NT2/D1 (cell line): ENCODE measurements at regions not wholly inside any gene's neighbourhood (a gene's known extent, or its start where the extent isn't known, plus 50 kb on each side); places are given as distances from the start of the nearest gene placed in this dataset.

ENCODE experiments used
- DNase-seq: peaks from one replicate; pipeline ENCODE4 v3.0.0-alpha.2; 2011; ENCODE audit warnings: low read depth, low spot score
- H3K27me3 ChIP-seq: 2 replicates; pipeline ENCODE4 v1.6.0; 2011; ENCODE audit warnings: mild to moderate bottlenecking; ENCODE audit not compliant: insufficient read length, insufficient read depth
- H3K36me3 ChIP-seq: 2 replicates; pipeline ENCODE4 v1.6.1; 2011; ENCODE audit warnings: mild to moderate bottlenecking, low read length, mixed read lengths; ENCODE audit not compliant: insufficient read depth, insufficient read length
- H3K4me1 ChIP-seq: 2 replicates; pipeline ENCODE4 v1.5.1; 2011; ENCODE audit not compliant: insufficient read depth, insufficient read length
- H3K4me3 ChIP-seq: 2 replicates; pipeline ENCODE4 v1.5.1; 2011; ENCODE audit warnings: low read depth; ENCODE audit not compliant: insufficient read length
- H3K9ac ChIP-seq: 2 replicates; pipeline ENCODE4 v1.6.0; 2011; ENCODE audit warnings: low read depth; ENCODE audit not compliant: insufficient read length
- H3K9me3 ChIP-seq: 2 replicates; pipeline ENCODE4 v1.5.1; 2011; ENCODE audit warnings: mild to moderate bottlenecking, low read length; ENCODE audit not compliant: insufficient read depth
- SUZ12 ChIP-seq: IDR thresholded peaks from 2 replicates; pipeline ENCODE4 v1.6.1; 2011; ENCODE audit not compliant: insufficient read length, insufficient read depth; ENCODE audit errors: extremely low read depth
- YY1 ChIP-seq: IDR thresholded peaks from 2 replicates; pipeline ENCODE4 v1.6.1; 2011; ENCODE audit not compliant: insufficient read length, insufficient read depth
- ZNF274 ChIP-seq: IDR thresholded peaks from 2 replicates; pipeline ENCODE4 v1.6.1; 2011; ENCODE audit warnings: mild to moderate bottlenecking, low read depth, low read length

DNA sequence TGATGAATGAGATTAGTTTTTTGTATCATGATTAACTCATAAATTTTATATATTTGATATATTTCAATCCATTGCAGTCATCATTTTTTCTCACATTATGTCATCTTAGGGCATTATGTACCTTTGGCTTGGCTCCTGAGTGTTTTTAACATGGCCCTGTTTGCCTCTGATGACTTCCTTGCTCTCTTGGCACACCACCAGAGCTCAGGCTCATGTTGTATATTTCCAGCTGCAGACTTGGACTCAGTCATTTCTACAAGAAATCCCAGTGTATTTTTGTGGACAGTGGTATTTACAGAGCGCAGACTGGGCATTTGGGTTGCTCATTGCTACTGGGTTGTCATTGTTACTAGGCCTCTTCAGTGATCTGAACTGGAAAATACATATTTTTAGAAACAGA is 188.5 kb downstream of the ADRA2A start:
- Histone ChIP-seq H3K4me3 (no peak overlapping the region), H3K9ac (no peak overlapping the region), H3K36me3 (no peaks in the 10 kb centered on the region), H3K27me3 (no peaks in the 10 kb centered on the region), H3K9me3 (no peaks in the 10 kb centered on the region), H3K4me1 (no peaks in the 10 kb centered on the region)
- TF ChIP-seq ZNF274, result no peak
- TF ChIP-seq YY1, result no peak
- no peak for TF ChIP-seq SUZ12
- DNase-seq, result no peak

DNA sequence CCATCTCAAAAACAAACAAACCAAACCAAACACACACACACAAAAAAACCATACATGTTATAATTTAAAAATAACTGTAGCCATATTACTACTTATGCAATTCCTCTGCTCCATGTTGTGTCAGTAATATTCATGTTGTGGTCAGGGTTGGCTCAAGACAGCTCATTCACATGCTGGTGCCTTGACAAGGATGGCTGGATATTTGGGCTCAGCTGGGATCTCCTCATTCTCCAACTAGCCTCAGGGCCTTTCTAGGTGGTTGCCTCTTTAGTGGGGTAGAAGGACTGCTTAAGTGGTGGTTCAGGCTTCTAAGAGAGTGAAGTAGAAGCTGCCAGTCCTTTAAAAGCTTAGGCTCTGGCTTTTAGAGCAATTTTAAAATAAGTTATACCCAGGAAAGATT is 189.3 kb downstream of the ADRA2A start:
- Histone ChIP-seq H3K9me3 (no peaks in the 10 kb centered on the region), H3K27me3 (no peaks in the 10 kb centered on the region), H3K9ac (no peak overlapping the region), H3K4me1 (no peaks in the 10 kb centered on the region), H3K36me3 (no peaks in the 10 kb centered on the region), H3K4me3 (no peak overlapping the region)
- TF ChIP-seq SUZ12, result no peak
- TF ChIP-seq YY1, result no peak
- no peak for TF ChIP-seq ZNF274
- DNase-seq, result no peak

DNA sequence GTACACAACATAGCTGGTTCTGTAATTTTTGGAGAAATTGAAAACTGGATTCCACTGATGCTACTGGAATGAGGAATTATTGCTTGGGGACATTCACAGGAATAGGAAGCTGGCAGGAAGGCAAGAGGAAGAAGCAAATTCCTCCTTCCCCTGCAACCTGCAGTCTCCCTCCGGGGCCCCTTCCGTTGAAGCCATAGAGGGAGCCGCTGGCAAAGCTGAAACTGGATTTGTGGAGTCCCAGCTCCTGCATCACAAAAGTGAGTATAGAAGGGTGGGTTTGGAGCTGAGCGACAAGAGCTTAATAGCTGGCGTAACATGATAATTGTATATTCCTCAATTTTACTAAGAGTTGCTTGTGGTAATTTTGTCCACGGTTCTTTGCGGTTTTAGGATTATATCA is 190.8 kb downstream of the ADRA2A start:
- TF ChIP-seq ZNF274 (no peak), YY1 (no peak), SUZ12 (no peak)
- no peaks in the 10 kb centered on the region for H3K4me1 ChIP-seq
- H3K4me3 ChIP-seq, result no peak overlapping the region
- no peak overlapping the region for H3K9ac ChIP-seq
- H3K9me3 ChIP-seq, result no peaks in the 10 kb centered on the region
- no peak for DNase-seq
- H3K27me3 ChIP-seq, result no peaks in the 10 kb centered on the region
- no peaks in the 10 kb centered on the region for H3K36me3 ChIP-seq

DNA sequence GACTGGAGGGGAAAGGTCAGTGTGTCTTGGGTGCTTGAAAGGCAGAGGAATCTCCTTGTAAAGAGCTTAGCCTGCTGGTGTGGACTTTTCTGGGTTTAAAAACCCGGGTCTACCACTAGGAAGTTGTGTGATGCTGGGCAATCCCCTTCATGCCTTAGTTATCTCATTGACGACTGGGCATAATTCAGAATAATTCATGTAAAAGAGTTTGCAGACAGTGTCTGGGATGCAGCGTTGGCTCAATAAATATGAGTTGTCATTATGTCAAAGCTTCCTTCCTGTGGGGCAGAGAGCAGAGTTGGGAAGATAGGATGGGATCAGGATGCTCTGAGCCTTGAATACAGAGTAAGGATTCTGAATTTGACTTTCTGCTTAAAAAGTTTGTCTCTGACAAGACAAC is 196.4 kb downstream of the ADRA2A start:
- TF ChIP-seq ZNF274, result no peak
- no peak for TF ChIP-seq YY1
- TF ChIP-seq SUZ12, result no peak
- Histone ChIP-seq H3K4me3 (no peak overlapping the region), H3K36me3 (no peaks in the 10 kb centered on the region), H3K27me3 (no peaks in the 10 kb centered on the region), H3K9me3 (no peaks in the 10 kb centered on the region), H3K9ac (no peak overlapping the region), H3K4me1 (no peaks in the 10 kb centered on the region)
- no peak for DNase-seq

DNA sequence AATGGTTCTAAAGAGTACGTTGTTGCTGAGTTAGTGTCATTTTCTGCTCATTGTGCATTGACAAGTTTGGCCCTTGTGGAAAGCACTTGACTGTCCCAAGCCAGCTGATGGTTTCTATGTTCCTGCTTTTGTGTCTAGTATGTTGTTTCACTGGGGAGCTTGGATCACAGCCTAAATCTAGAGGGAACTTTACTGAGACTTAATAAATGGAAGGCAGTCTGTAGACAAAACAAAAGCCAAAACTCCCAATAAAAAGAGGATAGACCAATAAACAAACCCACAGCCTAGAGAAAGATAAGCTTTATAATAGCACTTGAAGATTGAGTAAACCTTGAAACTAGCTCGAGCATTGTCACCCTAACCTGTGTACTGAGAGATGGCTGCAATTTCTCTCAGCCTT is 196.8 kb downstream of the ADRA2A start:
- H3K27me3 ChIP-seq, result no peaks in the 10 kb centered on the region
- no peaks in the 10 kb centered on the region for H3K9me3 ChIP-seq
- H3K4me3 ChIP-seq, result no peak overlapping the region
- no peak overlapping the region for H3K9ac ChIP-seq
- no peaks in the 10 kb centered on the region for H3K36me3 ChIP-seq
- no peak for DNase-seq
- TF ChIP-seq SUZ12 (no peak), ZNF274 (no peak), YY1 (no peak)
- no peaks in the 10 kb centered on the region for H3K4me1 ChIP-seq

DNA sequence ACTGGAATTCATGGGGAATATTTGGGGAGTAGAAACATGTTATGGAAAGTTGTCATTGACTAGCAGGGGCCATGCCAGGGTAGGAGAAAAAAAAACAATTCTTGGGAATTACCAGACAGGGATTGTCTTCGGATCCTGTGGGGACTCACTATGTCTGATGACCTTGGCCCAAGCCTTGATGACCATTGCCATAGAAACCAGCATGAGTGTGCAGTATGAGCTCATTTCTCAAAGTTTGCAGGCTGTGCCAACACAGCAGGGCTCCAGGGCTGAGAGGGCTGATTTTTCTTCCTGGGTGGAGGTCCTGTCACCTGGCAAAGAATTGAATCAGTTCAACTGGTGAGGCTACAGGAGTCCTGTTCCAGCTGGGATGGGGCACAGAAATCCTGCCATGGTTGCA is 198.3 kb downstream of the ADRA2A start:
- Histone ChIP-seq H3K27me3 (no peaks in the 10 kb centered on the region), H3K9me3 (no peaks in the 10 kb centered on the region), H3K4me1 (no peaks in the 10 kb centered on the region), H3K36me3 (no peaks in the 10 kb centered on the region), H3K9ac (no peak overlapping the region), H3K4me3 (no peak overlapping the region)
- DNase-seq, result no peak
- no peak for TF ChIP-seq SUZ12
- TF ChIP-seq ZNF274, result no peak
- no peak for TF ChIP-seq YY1

DNA sequence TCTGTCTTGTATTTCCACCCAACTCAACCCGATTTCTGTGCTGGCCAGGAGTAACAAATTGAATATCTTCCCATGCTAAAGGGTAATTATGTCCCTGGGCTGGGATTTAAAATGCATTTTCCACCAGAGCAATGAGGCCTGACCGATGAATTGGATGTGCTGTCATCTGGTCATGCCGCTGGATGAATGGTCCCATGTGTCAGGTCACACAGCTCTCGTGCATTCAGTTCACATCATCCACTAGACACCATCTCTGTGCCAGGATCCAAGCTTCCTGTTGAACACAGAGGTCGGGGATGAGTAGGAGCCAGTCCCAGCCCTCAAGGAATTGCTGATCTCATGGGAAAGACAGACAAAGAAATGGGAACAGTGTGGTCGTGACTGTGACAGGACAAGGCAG is 200.8 kb downstream of the ADRA2A start:
- Histone ChIP-seq H3K9me3 (no peaks in the 10 kb centered on the region), H3K4me1 (no peaks in the 10 kb centered on the region), H3K27me3 (no peaks in the 10 kb centered on the region), H3K4me3 (no peak overlapping the region), H3K36me3 (no peaks in the 10 kb centered on the region), H3K9ac (no peak overlapping the region)
- no peak for TF ChIP-seq YY1
- no peak for TF ChIP-seq ZNF274
- TF ChIP-seq SUZ12, result no peak
- no peak for DNase-seq

DNA sequence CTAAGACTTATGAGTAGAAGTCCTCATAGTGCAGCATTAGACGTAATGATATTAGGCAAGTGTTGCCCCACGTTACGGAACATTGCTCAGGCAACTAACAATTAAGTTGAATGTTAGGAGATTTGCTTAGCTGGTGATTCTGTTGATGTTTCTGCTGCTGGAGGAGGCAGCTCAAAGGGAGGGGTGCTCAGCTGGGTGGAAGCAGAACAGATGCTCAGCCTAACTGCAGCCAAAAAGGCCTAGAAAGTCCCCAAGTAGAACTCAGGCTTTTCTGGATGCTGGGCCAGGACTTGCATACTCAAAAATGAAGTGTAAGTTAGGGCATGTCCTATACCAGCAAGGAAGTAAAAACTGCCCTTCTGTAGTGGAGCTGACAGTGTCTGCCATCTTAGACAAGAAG is 201.4 kb downstream of the ADRA2A start:
- Histone ChIP-seq H3K36me3 (no peaks in the 10 kb centered on the region), H3K9me3 (no peaks in the 10 kb centered on the region), H3K4me1 (no peaks in the 10 kb centered on the region), H3K4me3 (no peak overlapping the region), H3K9ac (no peak overlapping the region), H3K27me3 (no peaks in the 10 kb centered on the region)
- TF ChIP-seq ZNF274, result no peak
- no peak for TF ChIP-seq YY1
- no peak for TF ChIP-seq SUZ12
- no peak for DNase-seq
